Right atrium auricular region (tissue), 2 donors: ENCODE measurements at regions not wholly inside any gene's neighbourhood (a gene's known extent, or its start where the extent isn't known, plus 50 kb on each side); places are given as distances from the start of the nearest gene placed in this dataset.
"Not testable (repeated sequence)": the region's sequence is repeated elsewhere in the genome, so short reads cannot be mapped to it uniquely, and the experiment has no call there.

Experiments used
- DNase-seq: peaks from one replicate; pipeline ENCODE4 v3.0.0-alpha.2; 2019; ENCODE audit warnings: low spot score
- H3K27ac ChIP-seq, 2 donors: fragments of 200-600 bp; sonication (generic); 1 replicate in 1 of 2; 2 replicates in 1 of 2; pipeline ENCODE4 v1.5.1; 2016 to 2019
- H3K27me3 ChIP-seq, 2 donors: fragments of 200-600 bp; sonication (generic); one replicate each; pipeline versions ENCODE4 v1.5.1 to v1.6.0; 2017 to 2019
- H3K36me3 ChIP-seq: fragments of 200-600 bp; sonication (generic); one replicate; pipeline ENCODE4 v1.5.1; 2016
- H3K4me1 ChIP-seq, 2 donors: fragments of 200-600 bp; sonication (generic); one replicate each; pipeline versions ENCODE4 v1.5.1 to v1.6.0; 2017 to 2019
- H3K4me3 ChIP-seq, 2 donors: fragments of 200-600 bp; sonication (generic); 1 replicate in 1 of 2; 2 replicates in 1 of 2; pipeline ENCODE4 v1.5.1; 2017 to 2019; ENCODE audit warnings: mild to moderate bottlenecking in 1 of 2, moderate library complexity in 1 of 2
- H3K9me3 ChIP-seq, 2 donors: fragments of 200-600 bp; sonication (generic); one replicate each; pipeline ENCODE4 v1.5.1; 2019
- TF ChIP-seq, protein P1 (sequence below), 2 donors: fragments of 200-600 bp; sonication (generic); IDR thresholded peaks; one replicate each; pipeline ENCODE4 v1.5.1; 2019; ENCODE audit warnings: antibody characterized with exemption in 2 of 2

DNA sequence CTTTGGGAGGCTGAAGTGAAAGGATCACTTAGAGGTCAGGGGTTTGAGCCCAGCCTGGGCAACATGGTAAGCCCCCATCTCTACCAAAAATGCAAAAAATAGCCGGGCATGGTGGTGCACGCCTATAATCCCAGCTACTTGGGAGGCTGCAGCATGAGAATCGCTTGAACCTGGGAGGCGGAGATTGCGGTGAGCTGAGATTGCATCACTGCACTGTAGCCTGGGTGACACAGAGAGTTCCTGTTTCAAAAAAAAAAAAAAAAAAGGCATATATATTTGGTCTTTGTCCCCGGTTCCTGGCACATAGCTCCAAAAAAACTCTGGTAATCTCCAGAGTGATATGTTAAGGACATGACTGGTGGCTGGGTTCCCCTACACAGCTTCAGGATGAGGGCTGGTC lies 147.3 kb downstream of the SEC23IP start:
- no peak overlapping the region for H3K4me3 ChIP-seq
- no peak overlapping the region for H3K27ac ChIP-seq
- no peaks in the 10 kb centered on the region for H3K27me3 ChIP-seq
- no peaks in the 10 kb centered on the region for H3K36me3 ChIP-seq
- no peaks in the 10 kb centered on the region for H3K9me3 ChIP-seq
- DNase-seq = no peak
- TF ChIP-seq, protein P1, sequence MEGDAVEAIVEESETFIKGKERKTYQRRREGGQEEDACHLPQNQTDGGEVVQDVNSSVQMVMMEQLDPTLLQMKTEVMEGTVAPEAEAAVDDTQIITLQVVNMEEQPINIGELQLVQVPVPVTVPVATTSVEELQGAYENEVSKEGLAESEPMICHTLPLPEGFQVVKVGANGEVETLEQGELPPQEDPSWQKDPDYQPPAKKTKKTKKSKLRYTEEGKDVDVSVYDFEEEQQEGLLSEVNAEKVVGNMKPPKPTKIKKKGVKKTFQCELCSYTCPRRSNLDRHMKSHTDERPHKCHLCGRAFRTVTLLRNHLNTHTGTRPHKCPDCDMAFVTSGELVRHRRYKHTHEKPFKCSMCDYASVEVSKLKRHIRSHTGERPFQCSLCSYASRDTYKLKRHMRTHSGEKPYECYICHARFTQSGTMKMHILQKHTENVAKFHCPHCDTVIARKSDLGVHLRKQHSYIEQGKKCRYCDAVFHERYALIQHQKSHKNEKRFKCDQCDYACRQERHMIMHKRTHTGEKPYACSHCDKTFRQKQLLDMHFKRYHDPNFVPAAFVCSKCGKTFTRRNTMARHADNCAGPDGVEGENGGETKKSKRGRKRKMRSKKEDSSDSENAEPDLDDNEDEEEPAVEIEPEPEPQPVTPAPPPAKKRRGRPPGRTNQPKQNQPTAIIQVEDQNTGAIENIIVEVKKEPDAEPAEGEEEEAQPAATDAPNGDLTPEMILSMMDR (IDR thresholded peaks at IDR 0.05) = no peak
- no peaks in the 10 kb centered on the region for H3K4me1 ChIP-seq

DNA sequence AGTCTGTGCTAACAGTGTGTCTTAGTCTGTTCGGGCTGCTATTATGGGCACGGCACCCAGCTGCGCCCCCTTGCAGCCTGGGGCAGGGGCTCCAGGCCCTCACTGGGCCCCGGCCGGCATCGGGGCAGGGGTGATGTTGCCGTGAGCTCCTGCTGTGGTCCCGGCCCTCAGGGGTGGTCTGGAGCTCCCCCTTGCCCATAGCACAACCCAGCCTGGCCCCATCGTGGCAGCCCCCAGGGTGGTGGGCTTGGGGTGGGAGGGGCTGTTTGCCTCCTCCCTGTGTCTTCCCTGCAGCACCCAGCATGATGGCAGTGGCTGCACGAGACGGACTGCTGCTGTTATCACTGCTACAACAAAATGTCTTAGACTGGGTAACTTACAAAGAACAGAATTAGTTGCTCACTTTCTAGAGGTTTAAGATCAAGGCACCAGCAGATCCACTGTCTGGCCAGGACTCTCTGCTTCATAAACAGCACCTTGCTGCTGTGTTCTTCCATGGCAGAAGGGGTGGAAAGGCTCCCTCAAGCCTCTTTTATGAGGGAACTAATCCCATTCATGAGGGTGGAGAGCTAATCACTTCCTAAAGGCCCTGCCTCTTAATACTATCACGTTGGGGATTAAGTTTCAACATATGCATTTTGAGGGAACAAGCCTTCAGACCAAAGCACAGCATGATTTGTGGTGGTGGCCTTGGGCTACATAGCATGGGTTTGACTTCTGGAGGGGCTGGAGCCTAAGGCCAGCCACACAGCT lies 149.5 kb downstream of the SEC23IP start:
- H3K36me3 ChIP-seq = no peaks in the 10 kb centered on the region
- H3K4me3 ChIP-seq = no peak overlapping the region
- H3K4me1 ChIP-seq = no peaks in the 10 kb centered on the region
- DNase-seq = no peak
- H3K27ac ChIP-seq = no peak overlapping the region
- TF ChIP-seq, protein P1 (IDR thresholded peaks at IDR 0.05) = no peak
- no peaks in the 10 kb centered on the region for H3K27me3 ChIP-seq
- no peaks in the 10 kb centered on the region for H3K9me3 ChIP-seq

DNA sequence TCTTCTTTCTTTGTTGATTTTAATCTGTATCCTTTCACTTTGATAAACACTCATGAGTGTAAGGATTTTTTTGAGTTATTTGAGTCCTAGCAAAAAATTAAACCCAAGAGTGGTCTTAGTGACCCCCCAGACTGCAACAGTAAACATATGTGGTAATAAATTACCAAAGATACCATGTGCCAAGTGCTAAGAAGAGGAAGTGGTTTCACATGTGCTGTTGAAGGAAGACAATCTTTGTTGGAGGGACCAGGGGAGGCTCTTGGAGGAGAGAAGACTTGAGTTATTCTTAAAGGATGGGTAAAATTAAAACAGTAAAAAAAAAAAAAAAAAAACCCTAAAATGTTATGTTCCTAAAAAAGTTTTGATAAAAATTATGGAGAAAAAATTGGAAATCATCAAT lies 150.2 kb downstream of the SEC23IP start:
- H3K27ac ChIP-seq = no peak overlapping the region
- H3K36me3 ChIP-seq = no peaks in the 10 kb centered on the region
- no peak overlapping the region for H3K4me3 ChIP-seq
- TF ChIP-seq, protein P1 (IDR thresholded peaks at IDR 0.05) = no peak
- no peak for DNase-seq
- H3K4me1 ChIP-seq = no peaks in the 10 kb centered on the region
- no peaks in the 10 kb centered on the region for H3K9me3 ChIP-seq
- H3K27me3 ChIP-seq = no peaks in the 10 kb centered on the region

DNA sequence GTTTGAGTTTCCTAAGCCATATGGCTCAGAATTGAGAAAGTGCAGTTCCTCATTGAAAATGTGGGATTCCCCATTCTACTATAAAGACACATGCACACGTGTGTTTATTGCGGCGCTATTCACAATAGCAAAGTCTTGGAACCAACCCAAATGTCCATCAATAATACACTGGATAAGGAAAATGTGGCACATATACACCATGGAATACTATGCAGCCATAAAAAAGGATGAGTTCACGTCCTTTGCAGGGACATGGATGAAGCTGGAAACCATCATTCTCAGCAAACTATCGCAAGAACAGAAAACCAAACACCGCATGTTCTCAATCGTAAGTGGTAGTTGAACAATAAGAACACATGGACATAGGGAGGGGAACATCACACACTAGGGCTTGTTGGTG lies 154.8 kb downstream of the SEC23IP start:
- not testable (repeated sequence) for H3K27me3 ChIP-seq, H3K9me3 ChIP-seq, H3K4me3 ChIP-seq, DNase-seq, H3K36me3 ChIP-seq, H3K4me1 ChIP-seq, H3K27ac ChIP-seq

DNA sequence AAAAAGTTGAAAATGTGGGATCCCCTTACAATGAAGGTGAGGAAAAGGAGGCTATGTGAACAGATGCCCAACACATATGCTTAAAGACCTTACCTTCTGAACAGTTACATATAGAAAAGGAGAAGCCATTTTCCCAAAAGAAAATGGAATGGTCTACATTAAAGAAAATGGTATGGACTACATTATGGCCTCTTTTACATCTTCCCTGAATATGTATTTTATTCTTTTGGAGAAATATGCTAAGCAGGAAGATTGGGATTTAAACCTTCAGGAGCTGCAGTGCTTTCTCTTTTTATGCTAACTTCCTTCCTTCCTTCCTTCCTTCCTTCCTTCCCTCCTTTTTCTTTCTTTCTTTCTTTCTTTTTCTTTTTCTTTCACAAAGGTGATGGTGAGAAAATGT lies 155.4 kb downstream of the SEC23IP start:
- Histone ChIP-seq H3K4me3 (no peak overlapping the region), H3K9me3 (no peaks in the 10 kb centered on the region), H3K36me3 (no peaks in the 10 kb centered on the region), H3K27ac (no peak overlapping the region), H3K27me3 (no peaks in the 10 kb centered on the region), H3K4me1 (no peaks in the 10 kb centered on the region)
- no peak for DNase-seq
- TF ChIP-seq, protein P1 (IDR thresholded peaks at IDR 0.05) = no peak

DNA sequence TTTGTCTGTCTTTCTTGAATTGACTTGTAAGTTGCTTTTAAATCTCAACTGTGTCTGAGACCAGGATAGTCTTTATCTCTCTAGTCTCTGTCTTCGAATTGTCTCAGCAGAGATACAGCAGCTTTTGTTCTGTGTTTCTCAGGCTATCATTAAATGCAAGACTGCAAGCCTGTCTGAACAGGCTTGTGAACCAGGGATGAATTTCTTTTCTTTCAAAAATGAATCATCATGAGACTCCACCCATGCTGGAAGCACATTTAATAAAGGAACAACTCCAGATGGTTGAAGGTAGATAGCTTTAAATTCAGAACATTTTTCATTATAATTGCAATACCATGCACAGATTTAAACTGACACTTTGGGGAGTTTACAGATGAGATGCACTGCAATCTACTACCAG lies 155.9 kb downstream of the SEC23IP start:
- Histone ChIP-seq H3K27ac (no peak overlapping the region), H3K9me3 (no peaks in the 10 kb centered on the region), H3K36me3 (no peaks in the 10 kb centered on the region), H3K4me3 (no peak overlapping the region), H3K4me1 (no peaks in the 10 kb centered on the region), H3K27me3 (no peaks in the 10 kb centered on the region)
- TF ChIP-seq, protein P1 (IDR thresholded peaks at IDR 0.05) = no peak
- no peak for DNase-seq
